Pons (tissue), 1 donor: ENCODE measurements at regions not wholly inside any gene's neighbourhood (a gene's known extent, or its start where the extent isn't known, plus 50 kb on each side); places are given as distances from the start of the nearest gene placed in this dataset.
"Not testable (repeated sequence)": the region's sequence is repeated elsewhere in the genome, so short reads cannot be mapped to it uniquely, and the experiment has no call there.

Experiments used
- DNase-seq: peaks from one replicate; pipeline ENCODE4 v3.0.0-alpha.2; 2016; ENCODE audit warnings: low spot score

DNA sequence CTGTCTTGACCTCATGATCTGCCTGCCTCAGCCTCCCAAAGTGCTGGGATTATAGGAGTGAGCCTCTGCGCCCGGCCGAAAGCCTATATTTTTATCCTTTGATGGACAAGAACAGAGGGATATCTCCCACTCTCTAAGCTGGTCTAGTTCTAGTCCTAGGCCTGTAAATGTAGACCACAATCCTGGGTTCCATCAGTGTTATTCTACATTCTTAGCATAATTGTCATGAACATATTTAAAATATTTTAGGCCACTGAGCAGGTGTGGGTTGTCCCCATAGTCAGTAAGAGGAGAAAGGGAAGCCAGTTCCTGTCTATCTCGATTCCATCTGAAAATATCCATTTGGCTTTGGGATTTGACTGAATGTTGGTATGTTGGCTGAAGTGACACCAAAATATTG lies 118.1 kb downstream of the EBLN2 start:
- DNase-seq: no peak

DNA sequence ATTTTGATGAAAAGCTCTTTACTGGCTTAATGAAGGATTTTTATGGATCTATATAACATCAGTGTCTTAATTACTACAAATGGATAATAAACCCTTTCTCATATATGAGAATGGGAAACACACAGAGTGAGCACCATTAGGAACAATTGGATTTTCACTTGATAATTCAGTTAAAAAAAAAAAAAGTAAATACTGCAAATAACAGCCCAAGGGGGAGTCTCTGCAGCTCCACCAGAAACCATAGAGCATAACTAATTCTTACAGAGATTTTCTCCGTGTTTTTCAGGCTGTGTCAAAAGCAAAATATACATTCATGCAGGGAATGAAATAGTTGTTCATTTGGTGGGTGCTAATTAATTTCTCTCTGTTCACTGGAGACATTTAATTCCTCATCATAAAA lies 125.3 kb downstream of the EBLN2 start:
- no peak for DNase-seq

DNA sequence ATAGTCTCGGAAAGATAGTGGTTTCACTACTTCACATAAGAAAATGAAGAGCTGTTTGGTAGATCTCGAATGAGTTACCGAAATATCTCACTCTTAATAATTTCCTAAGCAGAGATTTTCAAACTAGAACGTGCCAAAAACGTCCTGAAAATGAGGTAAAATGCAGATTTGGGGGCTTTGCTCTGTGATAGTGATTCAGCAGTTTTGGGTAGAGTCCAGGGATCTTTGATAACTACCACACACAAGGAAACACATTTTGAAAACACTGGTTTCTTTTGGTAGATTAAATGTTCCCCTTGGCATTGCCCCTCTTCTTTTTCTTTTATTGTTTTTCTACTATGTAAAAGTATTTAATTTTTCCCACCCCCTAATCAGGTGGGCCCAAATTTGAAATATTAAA lies 125.9 kb downstream of the EBLN2 start:
- no peak for DNase-seq

GRCh38 chr3:73188707-73189106 lies 127.2 kb downstream of the EBLN2 start:
- DNase-seq: no peak

DNA sequence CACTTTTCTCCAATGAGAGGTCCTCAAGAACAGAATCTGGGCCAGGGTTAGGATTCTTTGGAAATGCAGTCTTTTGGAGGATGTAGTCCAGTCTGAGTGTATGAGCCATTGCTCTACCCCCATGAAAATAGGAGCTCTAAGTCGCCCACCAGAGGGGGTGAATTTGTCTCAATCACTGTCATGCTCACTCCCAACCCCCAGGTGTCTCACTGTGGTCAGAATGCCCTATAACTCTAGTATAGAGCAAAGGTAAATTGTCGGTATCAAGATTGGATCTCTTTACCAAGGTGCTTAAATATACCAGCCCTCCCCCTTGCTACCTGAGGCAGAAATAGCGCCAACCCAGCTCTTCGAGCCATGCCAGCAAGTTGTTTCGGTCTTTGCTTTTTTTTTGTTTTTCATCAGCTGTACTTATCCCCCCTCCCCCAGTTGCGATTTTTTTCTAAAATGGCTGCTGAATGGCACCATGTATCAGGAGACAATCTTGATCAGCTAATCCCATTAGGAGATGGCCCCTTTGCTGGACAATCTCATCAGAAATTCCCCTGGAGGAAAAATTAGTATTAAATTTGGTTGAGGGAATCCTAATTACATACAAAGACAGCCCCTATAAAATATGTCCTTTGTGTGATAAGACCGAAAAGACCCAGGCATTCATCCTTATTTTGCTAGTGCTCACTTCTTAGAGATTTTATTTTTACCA lies 130.7 kb downstream of the EBLN2 start:
- no peak for DNase-seq

GRCh38 chr3:73193943-73194342 lies 132.5 kb downstream of the EBLN2 start:
- not testable (repeated sequence) for DNase-seq

GRCh38 chr3:73197187-73197586 lies 135.7 kb downstream of the EBLN2 start:
- no peak for DNase-seq

DNA sequence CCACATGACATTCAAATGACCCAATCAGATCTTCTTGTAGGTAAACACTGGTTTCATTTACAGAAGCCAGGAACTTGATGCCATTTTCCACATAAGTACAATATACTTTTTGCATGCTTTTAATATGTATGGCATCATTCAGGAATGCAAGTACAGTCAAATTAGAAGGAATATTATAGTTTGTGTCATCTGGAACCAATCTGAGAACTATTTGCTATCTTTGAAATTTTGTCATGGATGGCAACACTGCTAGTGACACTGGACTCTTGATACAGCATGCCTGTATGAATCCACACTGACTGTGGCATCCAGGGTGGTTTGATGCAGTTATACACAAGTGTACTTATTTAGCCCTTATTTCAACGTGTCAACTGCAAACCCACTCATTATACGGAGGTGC lies 141.6 kb downstream of the EBLN2 start:
- DNase-seq: no peak

DNA sequence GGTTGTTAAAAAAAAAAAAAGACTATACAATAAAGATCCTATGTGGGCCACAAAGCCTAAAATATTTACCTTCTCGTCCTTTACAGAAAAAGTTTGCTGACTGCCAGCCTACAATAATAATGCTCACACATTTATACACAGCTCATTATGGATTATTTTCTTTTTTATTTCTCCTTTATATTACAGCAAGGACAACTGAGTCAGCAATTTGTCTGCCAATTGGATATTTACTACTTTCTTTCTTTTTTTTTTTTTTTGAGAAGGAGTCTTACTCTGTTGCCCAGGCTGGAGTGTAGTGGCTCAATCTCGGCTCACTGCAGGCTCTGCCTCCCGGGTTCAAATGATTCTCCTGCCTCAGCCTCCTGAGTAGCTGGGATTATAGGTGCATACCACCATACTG lies 142.2 kb downstream of the EBLN2 start:
- DNase-seq: no peak

GRCh38 chr3:73204841-73205240 lies 143.4 kb downstream of the EBLN2 start:
- no peak for DNase-seq

DNA sequence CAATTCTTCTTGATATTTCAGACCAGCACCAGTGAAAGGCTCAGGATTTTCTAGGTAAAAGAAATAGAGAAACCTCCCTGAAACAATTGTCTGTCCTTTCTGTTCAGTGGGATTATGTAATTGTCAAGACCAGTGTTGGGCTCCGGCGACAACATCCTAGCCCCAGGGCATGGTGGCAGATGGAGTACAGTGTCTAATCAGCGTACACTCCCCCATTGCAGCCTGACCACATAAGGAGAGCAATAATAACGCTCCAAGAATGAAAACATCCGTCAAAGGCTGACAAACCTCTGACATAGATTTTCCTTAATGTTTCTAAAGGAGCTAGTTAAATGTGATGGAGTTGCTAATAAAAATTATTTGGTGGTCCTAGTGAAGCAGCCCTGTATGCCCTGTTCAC lies 144.6 kb downstream of the EBLN2 start:
- DNase-seq: no peak

- peak; percentile 27 for DNase-seq
These were observed 146.5 kb downstream of the EBLN2 start for GRCh38 chr3:73207946-73208440.

DNA sequence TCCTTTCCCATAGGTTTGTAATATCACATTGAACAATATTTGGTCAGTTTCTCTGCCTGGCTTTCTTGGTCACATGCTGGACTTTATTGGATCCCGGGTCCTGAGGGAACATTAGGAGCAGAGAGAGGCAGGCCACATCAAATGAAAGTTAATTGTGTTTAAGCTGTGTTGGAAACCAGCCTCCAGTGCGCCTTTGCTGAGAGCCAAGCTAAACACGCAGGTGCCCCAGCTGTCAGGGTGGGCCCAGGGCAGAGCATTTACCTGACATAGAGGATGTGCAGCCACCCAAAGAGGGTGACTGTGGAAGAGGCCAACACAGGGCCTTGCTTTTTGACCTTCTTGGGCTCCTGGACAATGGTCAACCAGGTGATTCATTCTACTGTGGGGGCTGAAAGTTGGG lies 149.3 kb downstream of the EBLN2 start:
- no peak for DNase-seq

GRCh38 chr3:73212683-73213082 lies 151.2 kb downstream of the EBLN2 start:
- DNase-seq: no peak

- DNase-seq: no peak
These were observed 152.4 kb downstream of the EBLN2 start for GRCh38 chr3:73213896-73214295.

- DNase-seq: no peak
These were observed 153.4 kb downstream of the EBLN2 start for GRCh38 chr3:73214846-73215245.

- DNase-seq: no peak
These were observed 153.8 kb downstream of the EBLN2 start for GRCh38 chr3:73215281-73215680.

DNA sequence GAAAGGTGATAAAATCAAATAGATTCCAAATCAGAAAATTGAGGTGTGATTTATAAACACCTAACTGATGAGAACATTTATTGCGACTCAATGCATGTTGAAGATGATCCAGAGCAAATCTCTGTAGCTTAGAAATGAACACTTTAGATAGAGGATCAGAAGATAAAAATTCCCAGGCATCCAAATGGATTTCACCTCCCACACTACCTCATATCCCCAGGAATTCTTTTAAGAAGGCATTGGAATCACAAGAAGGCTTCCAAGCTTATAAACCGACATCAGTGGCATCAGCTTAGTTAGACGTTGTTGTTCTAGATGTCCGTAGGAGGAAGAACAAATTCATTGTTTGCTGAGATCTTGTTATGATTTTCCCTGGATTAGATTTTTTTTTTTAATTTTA lies 154.4 kb downstream of the EBLN2 start:
- DNase-seq: no peak

DNA sequence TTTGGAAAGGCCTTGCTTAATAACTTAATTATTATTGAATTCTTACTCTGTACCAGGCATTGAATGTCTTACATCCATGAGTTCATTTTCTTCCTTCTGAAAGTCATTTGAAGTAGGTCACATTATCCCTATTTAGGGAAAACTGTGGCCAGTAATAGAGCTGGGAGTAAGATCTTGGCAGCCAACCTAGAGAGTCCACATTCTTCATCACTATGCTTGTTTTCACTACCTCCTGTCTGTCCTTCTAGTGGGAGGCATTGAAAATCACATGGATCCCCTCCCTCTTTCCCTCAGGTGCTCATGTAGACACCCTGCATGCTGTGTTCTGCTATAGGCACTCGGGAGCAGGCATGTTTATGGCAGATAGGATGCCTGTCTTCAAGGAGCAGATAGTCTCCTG lies 154.9 kb downstream of the EBLN2 start:
- no peak for DNase-seq

GRCh38 chr3:73222126-73222525 lies 160.7 kb downstream of the EBLN2 start:
- DNase-seq: no peak

GRCh38 chr3:73225146-73225855 lies 163.8 kb downstream of the EBLN2 start:
- no peak for DNase-seq

DNA sequence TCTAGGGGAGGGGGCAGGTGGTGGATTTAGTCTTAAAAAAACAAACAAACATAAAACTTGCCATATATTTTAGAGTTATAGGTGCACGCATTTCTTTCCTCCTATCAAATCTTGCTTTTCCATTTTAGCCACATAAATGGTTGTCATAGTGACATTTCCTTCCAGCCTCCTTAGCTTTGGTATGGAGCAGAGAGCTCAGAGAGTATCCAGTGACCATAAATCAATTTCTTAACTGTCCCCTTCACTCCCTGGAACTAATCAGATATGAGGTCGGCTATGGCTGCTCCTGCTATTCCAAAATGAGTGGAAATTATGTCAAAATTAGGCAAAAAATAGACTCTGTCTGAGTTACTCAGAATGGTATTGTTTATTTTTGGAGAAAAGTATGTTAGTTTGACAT lies 164.5 kb downstream of the EBLN2 start:
- DNase-seq: no peak

GRCh38 chr3:73228000-73228399 lies 166.5 kb downstream of the EBLN2 start:
- DNase-seq: no peak

- no peak for DNase-seq
These were observed 167.0 kb downstream of the EBLN2 start for GRCh38 chr3:73228437-73228836.
